NK-92 treated with Interleukin-12 subunit alpha and Interleukin-12 subunit beta, amount 100 ng/mL, for 24 hours (cell line): ENCODE measurements at regions not wholly inside any gene's neighbourhood (a gene's known extent, or its start where the extent isn't known, plus 50 kb on each side); places are given as distances from the start of the nearest gene placed in this dataset.

ENCODE experiments used
- DNase-seq: peaks from one replicate; lab custom pipeline; 2025; lab: John Stamatoyannopoulos, UW

DNA sequence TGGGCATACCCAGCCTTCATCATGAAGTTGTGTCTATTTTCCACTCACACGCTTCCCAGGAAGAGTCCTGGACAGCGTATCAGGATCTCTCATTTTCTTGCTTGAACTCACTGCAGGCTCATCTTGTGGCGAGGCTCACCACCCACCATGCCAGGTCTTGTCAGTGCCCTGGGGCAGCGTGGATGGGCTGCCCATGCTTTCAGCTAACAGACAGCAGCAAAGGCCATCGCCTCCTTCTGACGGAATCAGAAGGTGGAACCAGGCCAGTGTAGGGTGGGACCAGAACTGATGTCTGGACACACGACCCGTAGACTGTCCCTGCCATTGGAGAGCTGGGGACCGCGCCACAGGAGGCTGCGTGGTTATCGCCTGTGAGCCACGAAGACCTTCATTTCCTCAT is 169.4 kb downstream of the FOXL1 start:
- no peak for DNase-seq

- DNase-seq: no peak
Observed at GRCh38 chr16:86748652-86749051, 170.3 kb downstream of the FOXL1 start.

GRCh38 chr16:86751076-86752030 is 173.0 kb downstream of the FOXL1 start:
- DNase-seq: no peak

- no peak for DNase-seq
Observed at GRCh38 chr16:86752582-86753175, 174.3 kb downstream of the FOXL1 start.

- no peak for DNase-seq
Observed at GRCh38 chr16:86753399-86753798, 175.1 kb downstream of the FOXL1 start.

DNA sequence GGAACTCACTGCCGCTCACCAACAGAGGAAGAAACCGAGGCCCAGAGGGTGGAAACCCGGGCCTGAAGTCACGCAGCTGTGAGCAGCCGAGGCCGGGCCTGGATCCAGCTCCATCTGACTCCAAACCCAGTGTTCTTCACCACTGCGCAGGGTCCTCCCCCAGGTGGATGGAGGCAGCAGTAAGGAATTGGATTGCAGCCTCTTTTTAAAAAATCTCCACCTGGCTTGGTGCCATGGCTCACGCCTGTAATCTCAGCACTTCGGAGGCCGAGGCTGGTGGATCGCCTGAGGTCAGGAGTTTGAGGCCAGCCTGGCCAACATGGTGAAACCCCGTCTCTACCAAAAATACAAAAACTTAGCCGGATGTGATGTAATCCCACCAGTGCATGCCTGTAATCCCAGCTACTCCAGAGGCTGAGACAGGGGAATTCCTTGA is 177.2 kb downstream of the FOXL1 start:
- DNase-seq: no peak

- no peak for DNase-seq
Observed at GRCh38 chr16:86756882-86757703, 178.7 kb downstream of the FOXL1 start.

- no peak for DNase-seq
Observed at GRCh38 chr16:86757704-86758040, 179.3 kb downstream of the FOXL1 start.

DNA sequence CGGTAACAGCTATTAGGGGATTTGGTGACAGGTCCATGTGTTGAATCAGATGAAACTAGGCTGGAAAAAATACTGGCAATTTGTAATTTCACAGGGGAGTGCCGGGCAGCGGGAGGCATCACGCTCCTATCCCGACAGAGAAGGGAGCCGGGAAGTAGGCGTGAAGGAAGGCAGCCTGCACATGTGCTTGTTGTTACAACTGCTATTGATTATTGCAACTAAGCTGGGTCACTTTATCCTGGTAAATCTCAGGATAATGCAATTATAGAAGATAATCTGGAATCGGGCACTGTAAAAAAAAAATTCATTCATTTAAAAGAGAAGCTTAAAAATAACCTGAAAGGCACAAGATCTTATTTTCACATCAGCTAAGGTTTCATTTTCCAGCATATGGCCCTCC is 180.6 kb downstream of the FOXL1 start:
- no peak for DNase-seq

DNA sequence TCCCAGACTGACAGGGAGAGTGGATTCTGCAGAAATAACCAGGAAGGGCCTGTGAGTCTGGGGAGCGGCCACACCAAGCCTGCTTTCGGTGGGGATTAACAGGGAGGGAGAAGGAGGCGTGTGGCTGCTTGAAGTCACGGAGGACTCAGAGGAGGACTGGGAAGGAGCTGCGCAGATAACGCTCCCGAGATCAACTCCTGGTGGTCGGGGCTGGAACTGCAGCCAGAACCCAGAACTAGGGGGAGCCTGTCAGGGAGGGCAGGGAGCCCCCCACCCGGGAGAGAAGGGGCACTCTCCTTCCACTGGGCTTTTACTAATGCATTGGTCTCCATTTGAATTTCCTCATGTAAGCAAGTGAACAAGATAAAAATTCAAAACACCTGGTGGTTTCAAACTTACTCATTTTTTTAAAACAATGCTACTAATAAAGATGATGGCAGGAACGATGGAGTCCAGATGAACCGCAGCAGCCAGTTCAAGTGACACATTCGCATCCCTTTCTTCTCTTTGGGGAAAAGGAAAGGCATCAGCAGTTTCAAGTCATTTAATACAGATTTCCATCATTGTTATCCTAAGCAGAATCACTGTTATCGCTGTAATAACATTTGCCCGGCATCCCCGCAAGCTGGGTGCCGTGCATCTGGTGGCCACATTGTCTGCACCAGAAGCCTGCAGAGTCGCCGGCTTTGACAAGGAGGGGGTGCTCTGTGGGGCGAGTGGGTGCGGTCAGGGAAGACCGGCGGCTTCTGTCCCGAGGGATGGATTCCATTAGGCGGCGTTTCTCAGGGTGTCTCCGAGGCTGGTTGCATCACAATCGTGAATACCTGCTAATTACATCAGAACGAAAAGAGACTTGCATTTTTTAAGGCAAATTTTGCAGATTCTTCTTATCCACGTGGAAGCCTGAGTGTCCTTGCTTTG is 183.0 kb downstream of the FOXL1 start:
- no peak for DNase-seq

GRCh38 chr16:86762095-86762494 is 183.7 kb downstream of the FOXL1 start:
- DNase-seq: no peak

- no peak for DNase-seq
Observed at GRCh38 chr16:86763819-86764218, 185.5 kb downstream of the FOXL1 start.

DNA sequence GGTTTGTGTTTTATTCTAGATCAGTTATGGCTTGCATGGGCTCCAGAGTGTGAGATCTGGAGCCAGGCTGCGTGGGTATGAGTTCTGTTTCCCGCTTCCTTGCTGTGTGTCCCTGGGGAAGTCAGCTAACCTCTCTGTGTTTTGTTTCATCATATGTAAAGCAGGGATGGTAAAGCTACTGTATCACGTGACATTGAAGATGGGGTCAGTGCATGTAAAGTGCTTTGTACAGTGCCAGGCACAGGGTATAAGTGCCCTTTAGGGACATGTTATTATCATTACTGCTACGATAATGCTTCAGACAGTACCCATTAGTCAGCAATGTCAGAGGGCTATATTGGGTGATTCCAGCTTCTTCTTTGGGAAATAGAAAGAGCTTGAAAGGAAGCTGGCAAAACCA is 186.2 kb downstream of the FOXL1 start:
- no peak for DNase-seq

DNA sequence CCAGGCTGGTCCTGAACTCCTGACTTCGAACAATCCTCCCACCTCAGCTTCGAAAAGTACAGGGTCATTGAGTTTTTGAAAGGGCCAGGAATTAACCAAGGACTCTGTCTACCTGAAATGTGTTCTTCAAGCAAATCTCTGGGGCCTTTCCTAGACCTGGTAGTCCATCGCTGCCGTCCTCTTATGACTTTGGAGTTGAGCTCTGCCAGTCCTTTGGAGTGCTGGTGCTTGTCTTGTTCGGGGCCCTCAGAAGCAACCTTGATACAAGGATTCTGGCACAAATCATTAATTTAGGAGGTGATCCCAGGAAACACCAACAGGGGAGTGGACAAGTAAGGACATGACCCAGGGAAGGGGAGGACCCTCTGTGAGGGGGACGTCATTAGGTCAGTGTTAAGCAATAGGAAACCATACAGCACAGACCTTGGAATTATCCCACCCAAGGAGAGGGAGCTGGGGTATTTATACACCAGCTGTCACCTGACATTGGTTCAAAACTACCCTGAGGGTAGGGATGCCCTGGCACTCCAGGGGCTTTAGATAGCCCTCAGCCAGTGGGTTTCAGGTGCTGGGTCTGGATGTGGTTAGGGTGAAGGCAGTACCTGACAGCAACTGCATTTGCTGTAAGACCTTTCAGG is 187.2 kb downstream of the FOXL1 start:
- no peak for DNase-seq

- no peak for DNase-seq
Observed at GRCh38 chr16:86766700-86767099, 188.4 kb downstream of the FOXL1 start.

DNA sequence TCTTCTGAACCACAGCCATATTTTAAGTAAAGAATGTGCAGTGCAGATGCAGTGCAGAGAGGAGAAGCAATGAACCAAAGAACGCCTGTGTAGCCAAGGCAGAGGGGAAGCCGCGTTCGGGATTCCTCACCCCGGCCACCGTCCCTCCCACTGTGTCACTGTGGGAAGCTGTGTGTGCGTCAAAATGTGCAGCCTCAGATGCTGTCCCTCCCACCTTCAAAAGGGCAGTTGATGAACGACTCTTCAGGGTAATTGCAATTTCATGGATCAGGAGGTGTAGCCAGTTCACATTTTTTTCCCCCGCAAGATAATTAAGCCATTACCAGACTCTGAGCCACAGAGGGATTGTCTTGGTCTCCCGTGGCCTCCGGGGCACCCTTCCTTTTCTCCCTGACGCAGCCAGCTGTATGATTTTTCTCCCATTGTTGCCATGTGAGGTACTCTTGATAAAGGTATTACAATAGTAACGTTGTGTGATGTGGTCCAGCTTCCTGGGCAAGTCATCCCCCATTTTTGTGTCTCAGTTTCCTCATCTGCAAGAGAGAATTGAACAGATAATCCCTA is 190.0 kb downstream of the FOXL1 start:
- DNase-seq: no peak

- DNase-seq: no peak
Observed at GRCh38 chr16:86768999-86769398, 190.7 kb downstream of the FOXL1 start.

DNA sequence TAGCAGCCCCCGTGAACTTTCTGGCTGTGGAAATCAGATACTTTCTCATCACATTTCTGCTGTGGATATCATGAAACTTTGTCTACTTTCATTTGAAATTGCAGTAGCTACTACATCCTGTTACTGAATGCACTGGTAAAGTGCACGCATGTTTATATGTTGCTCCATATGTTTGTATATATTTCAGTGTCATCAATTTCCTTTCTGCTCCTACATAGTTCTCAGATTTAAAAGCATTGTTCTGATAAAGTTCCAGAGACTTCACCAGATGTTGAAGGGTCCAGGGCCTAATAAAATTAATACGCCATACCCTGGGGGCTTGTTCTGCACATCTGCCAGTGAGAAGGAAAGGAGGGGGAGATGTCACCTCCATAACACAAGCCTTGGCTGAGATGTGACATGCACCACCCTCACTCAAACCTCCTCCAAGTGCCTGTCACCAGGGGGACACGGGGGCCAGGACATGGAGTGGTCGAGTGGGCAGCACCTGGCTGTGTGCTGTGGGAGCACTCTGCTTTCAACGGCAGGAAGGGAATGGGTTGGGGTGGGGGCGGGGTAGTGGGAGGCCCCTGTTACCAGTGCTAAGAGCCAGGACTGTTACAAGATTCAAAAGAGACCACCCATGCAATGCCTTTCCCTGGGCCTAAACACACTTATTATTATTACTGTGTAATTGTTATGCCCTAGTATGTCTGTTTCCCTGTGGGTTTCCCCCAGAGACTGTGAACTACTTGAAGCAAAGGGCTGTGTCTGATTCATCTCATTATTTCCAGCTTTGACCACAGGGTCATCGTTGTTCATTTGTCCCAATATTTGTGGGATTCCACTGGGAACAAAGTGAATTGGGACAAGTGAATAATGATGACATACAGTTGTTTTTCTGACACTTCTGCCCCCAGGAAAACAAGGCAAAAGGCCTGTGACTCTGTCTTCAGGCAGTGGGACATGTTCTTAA is 193.4 kb downstream of the FOXL1 start:
- DNase-seq: no peak

DNA sequence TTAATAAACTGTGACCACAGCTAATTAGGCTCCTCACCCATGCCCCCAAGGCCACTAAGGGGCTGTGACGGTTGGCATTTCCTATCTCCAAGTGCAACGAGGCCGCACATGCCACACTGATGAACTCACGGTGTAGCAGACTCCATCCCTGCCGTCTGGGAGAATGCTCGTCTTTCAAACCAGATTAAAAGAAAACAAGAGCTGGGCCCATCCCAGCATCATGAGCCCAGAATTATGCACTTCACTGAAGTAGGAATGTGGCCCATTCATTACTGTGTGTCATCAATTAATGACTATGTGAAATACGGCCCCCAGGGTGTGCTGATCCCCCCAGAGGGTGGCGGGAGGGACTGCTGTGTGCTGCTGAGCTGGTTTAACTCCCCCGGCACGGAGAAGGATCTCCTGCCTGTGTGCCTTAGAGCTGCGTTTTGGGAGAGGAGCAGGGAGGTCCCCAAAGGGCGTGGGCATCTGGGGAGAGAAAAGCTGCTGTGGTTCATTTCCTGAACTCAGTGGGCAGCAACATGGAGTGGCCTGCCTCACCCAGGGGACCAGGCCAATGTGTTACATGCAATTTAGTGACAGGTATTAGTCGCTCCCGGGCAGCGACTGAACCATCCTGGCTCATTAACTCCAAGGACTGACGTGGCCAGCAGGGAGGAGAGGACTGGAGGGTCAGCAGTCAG is 194.5 kb downstream of the FOXL1 start:
- DNase-seq: no peak
